T-helper 1 cell treated with Interleukin-12 subunit alpha and Interleukin-12 subunit beta and Interleukin-4 antibody, amounts not matched to agents 30 μg/mL and 1 μg/mL, for 36 hours (primary cell): ENCODE measurements at regions not wholly inside any gene's neighbourhood (a gene's known extent, or its start where the extent isn't known, plus 50 kb on each side); places are given as distances from the start of the nearest gene placed in this dataset.

ENCODE experiments used
- H3K27ac Mint-ChIP-seq: one replicate; pipeline ENCODE4 v1.8.0; 2021; ENCODE audit warnings: mild to moderate bottlenecking, mixed read lengths
- H3K27me3 Mint-ChIP-seq: one replicate; pipeline ENCODE4 v1.8.0; 2021; ENCODE audit warnings: low read depth, mixed read lengths
- H3K36me3 Mint-ChIP-seq: one replicate; pipeline ENCODE4 v1.8.0; 2021; ENCODE audit warnings: low read depth, mixed read lengths
- H3K4me1 Mint-ChIP-seq: one replicate; pipeline ENCODE4 v1.8.0; 2021; ENCODE audit warnings: low read depth, mixed read lengths
- H3K4me3 Mint-ChIP-seq: one replicate; pipeline ENCODE4 v1.8.0; 2021; ENCODE audit warnings: mild to moderate bottlenecking, moderate library complexity, mixed read lengths
- H3K9me3 Mint-ChIP-seq: one replicate; pipeline ENCODE4 v1.8.0; 2021; ENCODE audit warnings: mixed read lengths

GRCh38 chr6:47392251-47392650, 82.5 kb upstream of the TNFRSF21 start:
- no peaks in the 10 kb centered on the region for H3K4me1 Mint-ChIP-seq

GRCh38 chr6:47396401-47397069, 81.1 kb upstream of the CD2AP start:
- Mint-ChIP-seq H3K36me3 (no peaks in the 10 kb centered on the region), H3K27ac (no peak overlapping the region), H3K27me3 (peaks cover 10% of the 10 kb centered on the region), H3K9me3 (peaks cover 5% of the 10 kb centered on the region), H3K4me1 (no peaks in the 10 kb centered on the region), H3K4me3 (no peak overlapping the region)

More at GRCh38 chr6:47392251-47392650, 82.5 kb upstream of the TNFRSF21 start:
- Mint-ChIP-seq H3K4me3 (no peak overlapping the region), H3K27me3 (peaks cover 17% of the 10 kb centered on the region), H3K36me3 (no peaks in the 10 kb centered on the region), H3K27ac (no peak overlapping the region), H3K9me3 (peaks cover 16% of the 10 kb centered on the region)

DNA sequence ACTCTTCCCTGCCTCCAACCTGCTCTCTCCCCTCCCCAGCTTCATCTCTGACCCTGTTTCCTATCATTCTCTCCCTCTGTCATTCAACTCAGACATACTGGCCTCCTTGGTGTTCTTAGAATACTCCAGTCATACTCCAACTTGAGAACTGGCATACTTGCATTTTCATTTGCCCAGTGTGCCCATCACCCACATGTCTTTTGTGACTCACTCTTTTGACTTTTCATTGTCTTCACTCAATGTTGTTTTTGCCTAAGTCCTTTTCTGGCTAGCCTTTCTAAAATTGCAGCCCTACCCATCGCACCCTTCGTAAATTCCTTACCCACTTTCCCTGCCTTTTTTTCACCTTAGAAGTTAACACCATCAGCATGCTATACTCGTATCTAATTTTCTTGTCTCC, 77.0 kb upstream of the CD2AP start:
- H3K36me3 Mint-ChIP-seq = no peaks in the 10 kb centered on the region
- no peak overlapping the region for H3K4me3 Mint-ChIP-seq

GRCh38 chr6:47402081-47402480, 75.5 kb upstream of the CD2AP start:
- Mint-ChIP-seq H3K4me3 (no peak overlapping the region), H3K4me1 (no peaks in the 10 kb centered on the region), H3K9me3 (no peaks in the 10 kb centered on the region), H3K36me3 (no peaks in the 10 kb centered on the region), H3K27ac (no peak overlapping the region), H3K27me3 (peaks cover 7% of the 10 kb centered on the region)

More for the DNA sequence above, 77.0 kb upstream of the CD2AP start:
- H3K4me1 Mint-ChIP-seq = no peaks in the 10 kb centered on the region
- no peak overlapping the region for H3K27ac Mint-ChIP-seq
- H3K9me3 Mint-ChIP-seq = no peaks in the 10 kb centered on the region
- H3K27me3 Mint-ChIP-seq = peaks cover 10% of the 10 kb centered on the region

DNA sequence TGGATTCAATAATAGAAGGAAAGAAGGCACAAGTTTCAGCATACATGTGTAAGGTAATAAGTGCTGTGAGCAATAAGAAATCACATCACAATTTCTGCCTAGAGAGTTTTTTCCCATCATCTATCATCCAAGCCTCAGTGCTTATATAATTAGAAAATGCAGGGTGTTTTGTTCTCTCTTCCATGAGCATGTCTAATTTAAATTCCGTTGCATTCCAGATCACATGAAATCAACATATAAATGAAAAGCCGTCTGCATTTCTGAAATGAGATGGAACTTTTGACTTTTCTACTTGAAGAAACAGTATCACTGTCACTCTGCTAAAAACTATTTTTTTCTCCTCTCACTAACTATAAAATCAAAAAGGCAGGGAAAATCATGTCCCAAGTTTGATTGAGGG, 74.5 kb upstream of the CD2AP start:
- Mint-ChIP-seq H3K36me3 (no peaks in the 10 kb centered on the region), H3K4me1 (no peaks in the 10 kb centered on the region), H3K27ac (no peak overlapping the region), H3K4me3 (no peak overlapping the region), H3K27me3 (peaks cover 5% of the 10 kb centered on the region), H3K9me3 (no peaks in the 10 kb centered on the region)

DNA sequence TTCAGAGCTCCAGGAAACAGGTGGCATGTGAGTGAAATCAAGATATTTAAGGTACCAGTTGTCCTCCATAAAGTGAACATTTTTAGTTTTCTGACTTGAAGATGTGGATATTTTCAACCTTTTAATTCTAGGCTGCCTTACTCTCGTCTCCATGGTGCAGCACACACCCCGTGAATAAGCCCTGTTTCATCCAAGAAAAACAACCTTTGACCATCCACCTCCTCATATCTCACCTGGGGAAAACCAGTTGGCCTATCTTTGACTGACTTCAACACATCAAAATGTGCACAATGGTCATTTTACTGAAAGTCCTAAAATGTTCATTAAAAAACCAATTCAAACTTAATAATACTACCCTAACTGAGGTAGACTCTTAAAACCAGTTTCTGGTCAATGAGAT, 73.8 kb upstream of the CD2AP start:
- Mint-ChIP-seq H3K9me3 (no peaks in the 10 kb centered on the region), H3K4me1 (no peaks in the 10 kb centered on the region), H3K27me3 (peaks cover 6% of the 10 kb centered on the region), H3K4me3 (no peak overlapping the region), H3K27ac (no peak overlapping the region), H3K36me3 (no peaks in the 10 kb centered on the region)

- H3K27ac Mint-ChIP-seq = no peak overlapping the region
- no peaks in the 10 kb centered on the region for H3K36me3 Mint-ChIP-seq
- H3K27me3 Mint-ChIP-seq = peaks cover 6% of the 10 kb centered on the region
- H3K4me3 Mint-ChIP-seq = no peak overlapping the region
- no peaks in the 10 kb centered on the region for H3K4me1 Mint-ChIP-seq
- no peaks in the 10 kb centered on the region for H3K9me3 Mint-ChIP-seq
Measured at GRCh38 chr6:47404435-47404834, 73.2 kb upstream of the CD2AP start.

DNA sequence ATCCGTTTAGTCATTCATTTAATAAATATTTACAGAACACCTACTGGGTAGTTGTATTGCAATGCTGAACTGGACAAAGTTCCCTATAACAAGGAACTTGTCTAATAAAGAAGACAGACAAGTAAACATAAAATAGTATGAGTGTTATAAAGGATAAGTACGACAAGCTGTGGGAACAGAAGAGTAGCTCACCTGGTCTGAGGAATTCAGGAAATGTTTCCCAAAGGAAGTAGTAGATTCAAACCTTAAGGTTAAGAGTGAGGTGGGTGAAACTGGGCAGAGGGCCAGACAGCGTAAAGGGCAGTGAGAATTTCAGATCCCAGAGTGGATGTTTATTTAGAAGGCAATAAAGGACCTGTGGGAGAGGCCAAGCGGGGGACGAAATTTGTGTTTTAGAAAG, 72.3 kb upstream of the CD2AP start:
- Mint-ChIP-seq H3K9me3 (no peaks in the 10 kb centered on the region), H3K36me3 (no peaks in the 10 kb centered on the region), H3K27me3 (peaks cover 6% of the 10 kb centered on the region), H3K27ac (no peak overlapping the region), H3K4me3 (no peak overlapping the region), H3K4me1 (no peaks in the 10 kb centered on the region)

GRCh38 chr6:47407300-47408281, 70.0 kb upstream of the CD2AP start:
- no peaks in the 10 kb centered on the region for H3K4me1 Mint-ChIP-seq
- H3K4me3 Mint-ChIP-seq = no peak overlapping the region
- no peak overlapping the region for H3K27ac Mint-ChIP-seq
- H3K27me3 Mint-ChIP-seq = peaks cover 22% of the 10 kb centered on the region
- no peaks in the 10 kb centered on the region for H3K9me3 Mint-ChIP-seq
- no peaks in the 10 kb centered on the region for H3K36me3 Mint-ChIP-seq

- H3K4me3 Mint-ChIP-seq = peak overlapping the region; percentile 60
- H3K4me1 Mint-ChIP-seq = peaks cover 17% of the 10 kb centered on the region
- H3K27ac Mint-ChIP-seq = peak overlapping the region; percentile 71
- H3K36me3 Mint-ChIP-seq = peaks cover 4% of the 10 kb centered on the region
- peaks cover 24% of the 10 kb centered on the region for H3K27me3 Mint-ChIP-seq
- H3K9me3 Mint-ChIP-seq = peaks cover 3% of the 10 kb centered on the region
Measured at GRCh38 chr6:47413752-47414422, 63.7 kb upstream of the CD2AP start.

DNA sequence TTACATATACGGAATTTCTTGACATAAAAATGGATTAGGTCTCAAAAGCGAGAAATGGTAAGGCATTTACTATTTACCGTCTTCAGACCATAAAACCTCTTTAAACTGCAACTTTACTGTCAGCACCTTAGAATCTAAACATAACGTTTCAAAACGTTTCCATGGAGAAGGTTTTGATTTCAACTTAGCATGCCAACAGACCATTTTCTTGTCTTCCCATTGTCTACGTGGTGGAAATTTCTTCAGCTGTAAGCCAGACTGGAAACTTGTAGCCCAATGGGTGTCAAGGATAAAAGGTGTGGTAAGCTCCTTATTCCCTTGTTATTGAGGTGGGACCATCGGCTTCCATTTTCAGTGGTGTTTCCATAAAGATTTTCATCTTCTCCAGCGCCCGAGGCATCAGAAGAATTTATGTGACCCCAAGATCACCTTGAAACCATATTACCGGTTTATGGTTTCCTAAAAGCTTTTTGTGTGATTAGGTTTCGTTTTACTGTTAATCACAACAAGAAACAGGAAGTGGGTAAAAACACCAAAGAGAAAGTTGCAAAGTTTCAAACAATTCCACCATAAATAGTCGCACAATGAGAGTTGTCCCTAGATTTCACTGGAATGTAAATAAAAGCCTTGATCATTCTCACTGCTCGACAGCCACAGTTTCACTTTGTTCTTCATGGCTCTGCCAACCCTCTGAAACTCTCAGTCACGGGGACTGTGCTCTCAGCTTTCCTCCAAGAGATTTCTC, 63.0 kb upstream of the CD2AP start:
- Mint-ChIP-seq H3K4me1 (peaks cover 21% of the 10 kb centered on the region), H3K27ac (peak overlapping the region; percentile 71), H3K36me3 (peaks cover 4% of the 10 kb centered on the region), H3K27me3 (peaks cover 28% of the 10 kb centered on the region), H3K9me3 (peaks cover 3% of the 10 kb centered on the region), H3K4me3 (peak overlapping the region; percentile 60)

- H3K4me3 Mint-ChIP-seq = no peak overlapping the region
- peaks cover 4% of the 10 kb centered on the region for H3K36me3 Mint-ChIP-seq
- peaks cover 24% of the 10 kb centered on the region for H3K27me3 Mint-ChIP-seq
- no peak overlapping the region for H3K27ac Mint-ChIP-seq
- peaks cover 3% of the 10 kb centered on the region for H3K9me3 Mint-ChIP-seq
- peaks cover 26% of the 10 kb centered on the region for H3K4me1 Mint-ChIP-seq
Measured at GRCh38 chr6:47416396-47417345, 60.9 kb upstream of the CD2AP start.

GRCh38 chr6:47419621-47420020, 58.0 kb upstream of the CD2AP start:
- Mint-ChIP-seq H3K4me3 (no peak overlapping the region), H3K27me3 (peaks cover 23% of the 10 kb centered on the region), H3K9me3 (peaks cover 3% of the 10 kb centered on the region), H3K27ac (no peak overlapping the region), H3K36me3 (peaks cover 4% of the 10 kb centered on the region), H3K4me1 (peaks cover 15% of the 10 kb centered on the region)
